GM12873 (cell line): ENCODE measurements at regions not wholly inside any gene's neighbourhood (a gene's known extent, or its start where the extent isn't known, plus 50 kb on each side); places are given as distances from the start of the nearest gene placed in this dataset.

Source experiments
- TF ChIP-seq, protein P1 (sequence below): IDR thresholded peaks from 2 replicates; pipeline ENCODE4 v1.5.1; 2012; ENCODE audit warnings: low read depth, mild to moderate bottlenecking, moderate library complexity, low read length, control low read depth; ENCODE audit not compliant: insufficient read depth; ENCODE audit errors: missing control alignments

GRCh38 chr10:78266741-78267469 is 233.2 kb downstream of the RPS24 start:
- TF ChIP-seq, protein P1, sequence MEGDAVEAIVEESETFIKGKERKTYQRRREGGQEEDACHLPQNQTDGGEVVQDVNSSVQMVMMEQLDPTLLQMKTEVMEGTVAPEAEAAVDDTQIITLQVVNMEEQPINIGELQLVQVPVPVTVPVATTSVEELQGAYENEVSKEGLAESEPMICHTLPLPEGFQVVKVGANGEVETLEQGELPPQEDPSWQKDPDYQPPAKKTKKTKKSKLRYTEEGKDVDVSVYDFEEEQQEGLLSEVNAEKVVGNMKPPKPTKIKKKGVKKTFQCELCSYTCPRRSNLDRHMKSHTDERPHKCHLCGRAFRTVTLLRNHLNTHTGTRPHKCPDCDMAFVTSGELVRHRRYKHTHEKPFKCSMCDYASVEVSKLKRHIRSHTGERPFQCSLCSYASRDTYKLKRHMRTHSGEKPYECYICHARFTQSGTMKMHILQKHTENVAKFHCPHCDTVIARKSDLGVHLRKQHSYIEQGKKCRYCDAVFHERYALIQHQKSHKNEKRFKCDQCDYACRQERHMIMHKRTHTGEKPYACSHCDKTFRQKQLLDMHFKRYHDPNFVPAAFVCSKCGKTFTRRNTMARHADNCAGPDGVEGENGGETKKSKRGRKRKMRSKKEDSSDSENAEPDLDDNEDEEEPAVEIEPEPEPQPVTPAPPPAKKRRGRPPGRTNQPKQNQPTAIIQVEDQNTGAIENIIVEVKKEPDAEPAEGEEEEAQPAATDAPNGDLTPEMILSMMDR = no peak

DNA sequence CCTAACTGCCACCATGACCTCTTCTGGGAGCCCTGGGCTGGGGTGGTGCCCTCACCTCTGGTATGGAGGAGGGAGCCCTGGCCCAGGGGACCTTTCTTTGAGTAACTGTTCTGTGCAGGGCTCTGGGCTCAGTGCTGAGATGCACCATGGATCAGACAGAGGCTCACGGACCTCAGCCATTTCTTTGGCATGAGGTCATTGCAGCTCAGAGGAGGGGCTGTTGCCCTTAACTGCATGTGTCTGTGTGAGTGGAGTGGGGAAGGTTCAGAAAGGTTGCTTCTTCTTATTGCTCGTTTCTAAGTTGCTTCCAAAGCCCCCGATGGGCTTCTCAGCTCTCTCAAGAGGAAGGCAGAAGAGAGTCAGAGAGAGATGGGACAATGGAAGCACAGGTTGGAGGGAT is 233.9 kb downstream of the RPS24 start:
- TF ChIP-seq, protein P1 = no peak

GRCh38 chr10:78269060-78269459 is 235.4 kb downstream of the RPS24 start:
- TF ChIP-seq, protein P1 = no peak

GRCh38 chr10:78272329-78272728 is 238.7 kb downstream of the RPS24 start:
- TF ChIP-seq, protein P1 = no peak

GRCh38 chr10:78274491-78274890 is 240.8 kb downstream of the RPS24 start:
- TF ChIP-seq, protein P1 = no peak

GRCh38 chr10:78276139-78276538 is 242.5 kb downstream of the RPS24 start:
- TF ChIP-seq, protein P1 = no peak

GRCh38 chr10:78277314-78278057 is 243.8 kb downstream of the RPS24 start:
- TF ChIP-seq, protein P1 = no peak
